ENCODE measurements at regions not wholly inside any gene's neighbourhood (a gene's known extent, or its start where the extent isn't known, plus 50 kb on each side); places are given as distances from the start of the nearest gene placed in this dataset.

DNA sequence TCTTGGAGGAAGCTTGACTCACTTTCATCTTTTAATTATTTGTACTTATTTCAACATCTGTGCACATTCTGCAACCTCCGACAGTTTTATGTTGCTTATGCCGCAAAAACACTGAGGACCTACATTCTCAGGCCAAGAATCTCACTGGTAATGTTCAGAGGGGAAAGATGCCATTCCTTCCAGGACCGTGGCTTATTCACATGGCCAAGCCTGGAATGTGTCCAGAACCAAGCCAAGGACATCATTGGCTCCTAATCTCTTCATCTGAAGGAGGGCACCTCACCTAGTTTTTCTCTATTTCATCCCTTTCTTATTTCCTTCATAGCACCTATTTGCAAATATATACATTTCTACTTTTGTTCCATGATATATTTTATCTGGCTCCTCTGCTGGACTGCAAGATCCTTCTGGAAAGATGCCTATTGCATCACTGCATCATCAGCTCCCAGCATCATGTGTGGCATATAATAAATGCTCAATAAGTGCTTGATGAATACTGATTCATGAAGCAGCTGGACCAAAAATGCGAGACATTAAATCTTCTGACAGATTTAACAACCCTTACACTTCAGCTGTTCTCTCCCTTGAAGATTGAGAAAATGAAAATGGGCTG lies 377.1 kb downstream of the TNS1 start:
- H4K20me1 ChIP-seq (replicated peaks; ENCODE audit: insufficient read depth): no peaks in the 10 kb centered on the region
- no peaks in the 10 kb centered on the region for H3K36me3 ChIP-seq (ENCODE audit: insufficient read depth)
- peaks cover 9% of the 10 kb centered on the region for H3K4me1 ChIP-seq (ENCODE audit: insufficient read depth)
- Mint-ChIP-seq H3K4me1 (peaks cover 18% of the 10 kb centered on the region), H3K9me3 (no peaks in the 10 kb centered on the region), H3K27ac (no peak overlapping the region), H3K36me3 (ENCODE audit: low read depth) (no peaks in the 10 kb centered on the region), H3K4me3 (no peak overlapping the region), H3K27me3 (ENCODE audit: insufficient read depth, low read depth, poor library complexity) (peaks cover 8% of the 10 kb centered on the region)
- H3K9me2 ChIP-seq (ENCODE audit: insufficient read depth): 0 out of 2 replicates have a peak, but pooled peaks cover 8% of the 10 kb centered on the region
- no peak overlapping the region for H3K4me2 ChIP-seq
- no peak for DNase-seq (ENCODE audit: low spot score)
- no peaks in the 10 kb centered on the region for H3K79me2 ChIP-seq (replicated peaks; ENCODE audit: insufficient read depth)
- H3F3A ChIP-seq (replicated peaks; ENCODE audit: low read depth): no peaks in the 10 kb centered on the region
- no peak overlapping the region for H2AFZ ChIP-seq
- no peak overlapping the region for H3K27ac ChIP-seq (ENCODE audit: low read depth)
- no peak overlapping the region for H3K4me3 ChIP-seq
- no peak for ATAC-seq
- H3K27me3 ChIP-seq (ENCODE audit: insufficient read depth): no peaks in the 10 kb centered on the region
- no peak for TF ChIP-seq CREB1 (CRISPR knock-in tag; IDR thresholded peaks at IDR 0.05; ENCODE audit: low read depth)
- no peak for TF ChIP-seq JUNB (IDR thresholded peaks at IDR 0.05; ENCODE audit: unreplicated experiment)
- TF ChIP-seq, protein P1, sequence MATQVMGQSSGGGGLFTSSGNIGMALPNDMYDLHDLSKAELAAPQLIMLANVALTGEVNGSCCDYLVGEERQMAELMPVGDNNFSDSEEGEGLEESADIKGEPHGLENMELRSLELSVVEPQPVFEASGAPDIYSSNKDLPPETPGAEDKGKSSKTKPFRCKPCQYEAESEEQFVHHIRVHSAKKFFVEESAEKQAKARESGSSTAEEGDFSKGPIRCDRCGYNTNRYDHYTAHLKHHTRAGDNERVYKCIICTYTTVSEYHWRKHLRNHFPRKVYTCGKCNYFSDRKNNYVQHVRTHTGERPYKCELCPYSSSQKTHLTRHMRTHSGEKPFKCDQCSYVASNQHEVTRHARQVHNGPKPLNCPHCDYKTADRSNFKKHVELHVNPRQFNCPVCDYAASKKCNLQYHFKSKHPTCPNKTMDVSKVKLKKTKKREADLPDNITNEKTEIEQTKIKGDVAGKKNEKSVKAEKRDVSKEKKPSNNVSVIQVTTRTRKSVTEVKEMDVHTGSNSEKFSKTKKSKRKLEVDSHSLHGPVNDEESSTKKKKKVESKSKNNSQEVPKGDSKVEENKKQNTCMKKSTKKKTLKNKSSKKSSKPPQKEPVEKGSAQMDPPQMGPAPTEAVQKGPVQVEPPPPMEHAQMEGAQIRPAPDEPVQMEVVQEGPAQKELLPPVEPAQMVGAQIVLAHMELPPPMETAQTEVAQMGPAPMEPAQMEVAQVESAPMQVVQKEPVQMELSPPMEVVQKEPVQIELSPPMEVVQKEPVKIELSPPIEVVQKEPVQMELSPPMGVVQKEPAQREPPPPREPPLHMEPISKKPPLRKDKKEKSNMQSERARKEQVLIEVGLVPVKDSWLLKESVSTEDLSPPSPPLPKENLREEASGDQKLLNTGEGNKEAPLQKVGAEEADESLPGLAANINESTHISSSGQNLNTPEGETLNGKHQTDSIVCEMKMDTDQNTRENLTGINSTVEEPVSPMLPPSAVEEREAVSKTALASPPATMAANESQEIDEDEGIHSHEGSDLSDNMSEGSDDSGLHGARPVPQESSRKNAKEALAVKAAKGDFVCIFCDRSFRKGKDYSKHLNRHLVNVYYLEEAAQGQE (IDR thresholded peaks at IDR 0.05; ENCODE audit: unreplicated experiment): no peak
- TF ChIP-seq ZNF331 (CRISPR knock-in tag; IDR thresholded peaks at IDR 0.05; ENCODE audit: low read depth): no peak
- TF ChIP-seq ZNF114 (CRISPR knock-in tag; IDR thresholded peaks at IDR 0.05): no peak
- TF ChIP-seq, protein P2, sequence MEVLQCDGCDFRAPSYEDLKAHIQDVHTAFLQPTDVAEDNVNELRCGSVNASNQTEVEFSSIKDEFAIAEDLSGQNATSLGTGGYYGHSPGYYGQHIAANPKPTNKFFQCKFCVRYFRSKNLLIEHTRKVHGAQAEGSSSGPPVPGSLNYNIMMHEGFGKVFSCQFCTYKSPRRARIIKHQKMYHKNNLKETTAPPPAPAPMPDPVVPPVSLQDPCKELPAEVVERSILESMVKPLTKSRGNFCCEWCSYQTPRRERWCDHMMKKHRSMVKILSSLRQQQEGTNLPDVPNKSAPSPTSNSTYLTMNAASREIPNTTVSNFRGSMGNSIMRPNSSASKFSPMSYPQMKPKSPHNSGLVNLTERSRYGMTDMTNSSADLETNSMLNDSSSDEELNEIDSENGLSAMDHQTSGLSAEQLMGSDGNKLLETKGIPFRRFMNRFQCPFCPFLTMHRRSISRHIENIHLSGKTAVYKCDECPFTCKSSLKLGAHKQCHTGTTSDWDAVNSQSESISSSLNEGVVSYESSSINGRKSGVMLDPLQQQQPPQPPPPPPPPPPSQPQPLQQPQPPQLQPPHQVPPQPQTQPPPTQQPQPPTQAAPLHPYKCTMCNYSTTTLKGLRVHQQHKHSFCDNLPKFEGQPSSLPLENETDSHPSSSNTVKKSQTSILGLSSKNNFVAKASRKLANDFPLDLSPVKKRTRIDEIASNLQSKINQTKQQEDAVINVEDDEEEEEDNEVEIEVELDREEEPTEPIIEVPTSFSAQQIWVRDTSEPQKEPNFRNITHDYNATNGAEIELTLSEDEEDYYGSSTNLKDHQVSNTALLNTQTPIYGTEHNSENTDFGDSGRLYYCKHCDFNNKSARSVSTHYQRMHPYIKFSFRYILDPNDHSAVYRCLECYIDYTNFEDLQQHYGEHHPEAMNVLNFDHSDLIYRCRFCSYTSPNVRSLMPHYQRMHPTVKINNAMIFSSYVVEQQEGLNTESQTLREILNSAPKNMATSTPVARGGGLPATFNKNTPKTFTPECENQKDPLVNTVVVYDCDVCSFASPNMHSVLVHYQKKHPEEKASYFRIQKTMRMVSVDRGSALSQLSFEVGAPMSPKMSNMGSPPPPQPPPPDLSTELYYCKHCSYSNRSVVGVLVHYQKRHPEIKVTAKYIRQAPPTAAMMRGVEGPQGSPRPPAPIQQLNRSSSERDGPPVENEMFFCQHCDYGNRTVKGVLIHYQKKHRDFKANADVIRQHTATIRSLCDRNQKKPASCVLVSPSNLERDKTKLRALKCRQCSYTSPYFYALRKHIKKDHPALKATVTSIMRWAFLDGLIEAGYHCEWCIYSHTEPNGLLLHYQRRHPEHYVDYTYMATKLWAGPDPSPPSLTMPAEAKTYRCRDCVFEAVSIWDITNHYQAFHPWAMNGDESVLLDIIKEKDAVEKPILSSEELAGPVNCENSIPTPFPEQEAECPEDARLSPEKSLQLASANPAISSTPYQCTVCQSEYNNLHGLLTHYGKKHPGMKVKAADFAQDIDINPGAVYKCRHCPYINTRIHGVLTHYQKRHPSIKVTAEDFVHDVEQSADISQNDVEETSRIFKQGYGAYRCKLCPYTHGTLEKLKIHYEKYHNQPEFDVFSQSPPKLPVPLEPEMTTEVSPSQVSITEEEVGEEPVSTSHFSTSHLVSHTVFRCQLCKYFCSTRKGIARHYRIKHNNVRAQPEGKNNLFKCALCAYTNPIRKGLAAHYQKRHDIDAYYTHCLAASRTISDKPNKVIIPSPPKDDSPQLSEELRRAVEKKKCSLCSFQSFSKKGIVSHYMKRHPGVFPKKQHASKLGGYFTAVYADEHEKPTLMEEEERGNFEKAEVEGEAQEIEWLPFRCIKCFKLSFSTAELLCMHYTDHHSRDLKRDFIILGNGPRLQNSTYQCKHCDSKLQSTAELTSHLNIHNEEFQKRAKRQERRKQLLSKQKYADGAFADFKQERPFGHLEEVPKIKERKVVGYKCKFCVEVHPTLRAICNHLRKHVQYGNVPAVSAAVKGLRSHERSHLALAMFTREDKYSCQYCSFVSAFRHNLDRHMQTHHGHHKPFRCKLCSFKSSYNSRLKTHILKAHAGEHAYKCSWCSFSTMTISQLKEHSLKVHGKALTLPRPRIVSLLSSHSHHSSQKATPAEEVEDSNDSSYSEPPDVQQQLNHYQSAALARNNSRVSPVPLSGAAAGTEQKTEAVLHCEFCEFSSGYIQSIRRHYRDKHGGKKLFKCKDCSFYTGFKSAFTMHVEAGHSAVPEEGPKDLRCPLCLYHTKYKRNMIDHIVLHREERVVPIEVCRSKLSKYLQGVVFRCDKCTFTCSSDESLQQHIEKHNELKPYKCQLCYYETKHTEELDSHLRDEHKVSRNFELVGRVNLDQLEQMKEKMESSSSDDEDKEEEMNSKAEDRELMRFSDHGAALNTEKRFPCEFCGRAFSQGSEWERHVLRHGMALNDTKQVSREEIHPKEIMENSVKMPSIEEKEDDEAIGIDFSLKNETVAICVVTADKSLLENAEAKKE (CRISPR knock-in tag; IDR thresholded peaks at IDR 0.05): no peak
- no peak for TF ChIP-seq EZH2phosphoT487 (IDR thresholded peaks at IDR 0.05; ENCODE audit: unreplicated experiment)
- TF ChIP-seq, protein P3, sequence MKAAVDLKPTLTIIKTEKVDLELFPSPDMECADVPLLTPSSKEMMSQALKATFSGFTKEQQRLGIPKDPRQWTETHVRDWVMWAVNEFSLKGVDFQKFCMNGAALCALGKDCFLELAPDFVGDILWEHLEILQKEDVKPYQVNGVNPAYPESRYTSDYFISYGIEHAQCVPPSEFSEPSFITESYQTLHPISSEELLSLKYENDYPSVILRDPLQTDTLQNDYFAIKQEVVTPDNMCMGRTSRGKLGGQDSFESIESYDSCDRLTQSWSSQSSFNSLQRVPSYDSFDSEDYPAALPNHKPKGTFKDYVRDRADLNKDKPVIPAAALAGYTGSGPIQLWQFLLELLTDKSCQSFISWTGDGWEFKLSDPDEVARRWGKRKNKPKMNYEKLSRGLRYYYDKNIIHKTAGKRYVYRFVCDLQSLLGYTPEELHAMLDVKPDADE (IDR thresholded peaks at IDR 0.05): no peak
- TF ChIP-seq, protein P4, sequence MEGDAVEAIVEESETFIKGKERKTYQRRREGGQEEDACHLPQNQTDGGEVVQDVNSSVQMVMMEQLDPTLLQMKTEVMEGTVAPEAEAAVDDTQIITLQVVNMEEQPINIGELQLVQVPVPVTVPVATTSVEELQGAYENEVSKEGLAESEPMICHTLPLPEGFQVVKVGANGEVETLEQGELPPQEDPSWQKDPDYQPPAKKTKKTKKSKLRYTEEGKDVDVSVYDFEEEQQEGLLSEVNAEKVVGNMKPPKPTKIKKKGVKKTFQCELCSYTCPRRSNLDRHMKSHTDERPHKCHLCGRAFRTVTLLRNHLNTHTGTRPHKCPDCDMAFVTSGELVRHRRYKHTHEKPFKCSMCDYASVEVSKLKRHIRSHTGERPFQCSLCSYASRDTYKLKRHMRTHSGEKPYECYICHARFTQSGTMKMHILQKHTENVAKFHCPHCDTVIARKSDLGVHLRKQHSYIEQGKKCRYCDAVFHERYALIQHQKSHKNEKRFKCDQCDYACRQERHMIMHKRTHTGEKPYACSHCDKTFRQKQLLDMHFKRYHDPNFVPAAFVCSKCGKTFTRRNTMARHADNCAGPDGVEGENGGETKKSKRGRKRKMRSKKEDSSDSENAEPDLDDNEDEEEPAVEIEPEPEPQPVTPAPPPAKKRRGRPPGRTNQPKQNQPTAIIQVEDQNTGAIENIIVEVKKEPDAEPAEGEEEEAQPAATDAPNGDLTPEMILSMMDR (conservative IDR thresholded peaks at IDR 0.05; ENCODE audit: low read depth in 2 of 2): no peak
- no peak for TF ChIP-seq STAT1 (IDR thresholded peaks at IDR 0.05; ENCODE audit: unreplicated experiment)
- TF ChIP-seq NANOG (IDR thresholded peaks at IDR 0.05; ENCODE audit: borderline replicate concordance): no peak
- no peak for TF ChIP-seq EZH2 (IDR thresholded peaks at IDR 0.05; ENCODE audit: low read depth, unreplicated experiment)
- TF ChIP-seq POLR2AphosphoS5 (IDR thresholded peaks at IDR 0.05; ENCODE audit: low read depth): no peak
